ENCODE measurements at regions not wholly inside any gene's neighbourhood (a gene's known extent, or its start where the extent isn't known, plus 50 kb on each side); places are given as distances from the start of the nearest gene placed in this dataset.

DNA sequence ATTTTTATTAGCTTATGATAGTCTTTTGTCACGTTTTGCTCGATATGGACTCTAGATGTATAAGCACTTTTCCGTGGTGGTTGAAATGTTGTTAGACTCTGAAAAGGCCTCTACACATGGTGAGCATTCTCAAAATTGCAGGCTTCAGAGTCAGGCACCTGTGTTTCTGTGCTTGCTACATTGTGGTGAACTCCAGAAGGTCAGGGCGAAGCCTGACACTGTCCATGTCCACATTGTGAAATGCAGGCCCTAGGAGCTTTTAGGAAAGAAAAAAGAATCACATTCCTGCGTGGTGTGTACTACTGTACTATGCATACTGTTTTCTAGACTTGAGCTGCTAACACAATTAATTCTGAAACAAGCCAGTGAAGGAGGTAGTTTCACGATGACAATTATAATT is 86.3 kb downstream of the HS3ST1 start:
- TF ChIP-seq, protein P1, sequence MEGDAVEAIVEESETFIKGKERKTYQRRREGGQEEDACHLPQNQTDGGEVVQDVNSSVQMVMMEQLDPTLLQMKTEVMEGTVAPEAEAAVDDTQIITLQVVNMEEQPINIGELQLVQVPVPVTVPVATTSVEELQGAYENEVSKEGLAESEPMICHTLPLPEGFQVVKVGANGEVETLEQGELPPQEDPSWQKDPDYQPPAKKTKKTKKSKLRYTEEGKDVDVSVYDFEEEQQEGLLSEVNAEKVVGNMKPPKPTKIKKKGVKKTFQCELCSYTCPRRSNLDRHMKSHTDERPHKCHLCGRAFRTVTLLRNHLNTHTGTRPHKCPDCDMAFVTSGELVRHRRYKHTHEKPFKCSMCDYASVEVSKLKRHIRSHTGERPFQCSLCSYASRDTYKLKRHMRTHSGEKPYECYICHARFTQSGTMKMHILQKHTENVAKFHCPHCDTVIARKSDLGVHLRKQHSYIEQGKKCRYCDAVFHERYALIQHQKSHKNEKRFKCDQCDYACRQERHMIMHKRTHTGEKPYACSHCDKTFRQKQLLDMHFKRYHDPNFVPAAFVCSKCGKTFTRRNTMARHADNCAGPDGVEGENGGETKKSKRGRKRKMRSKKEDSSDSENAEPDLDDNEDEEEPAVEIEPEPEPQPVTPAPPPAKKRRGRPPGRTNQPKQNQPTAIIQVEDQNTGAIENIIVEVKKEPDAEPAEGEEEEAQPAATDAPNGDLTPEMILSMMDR (IDR thresholded peaks at IDR 0.05; ENCODE audit: control insufficient read depth, extremely low read depth, insufficient read depth): no peak
- H3K4me3 ChIP-seq (ENCODE audit: low read depth, low read length): no peak overlapping the region
- DNase-seq (ENCODE audit: low read depth): no peak

DNA sequence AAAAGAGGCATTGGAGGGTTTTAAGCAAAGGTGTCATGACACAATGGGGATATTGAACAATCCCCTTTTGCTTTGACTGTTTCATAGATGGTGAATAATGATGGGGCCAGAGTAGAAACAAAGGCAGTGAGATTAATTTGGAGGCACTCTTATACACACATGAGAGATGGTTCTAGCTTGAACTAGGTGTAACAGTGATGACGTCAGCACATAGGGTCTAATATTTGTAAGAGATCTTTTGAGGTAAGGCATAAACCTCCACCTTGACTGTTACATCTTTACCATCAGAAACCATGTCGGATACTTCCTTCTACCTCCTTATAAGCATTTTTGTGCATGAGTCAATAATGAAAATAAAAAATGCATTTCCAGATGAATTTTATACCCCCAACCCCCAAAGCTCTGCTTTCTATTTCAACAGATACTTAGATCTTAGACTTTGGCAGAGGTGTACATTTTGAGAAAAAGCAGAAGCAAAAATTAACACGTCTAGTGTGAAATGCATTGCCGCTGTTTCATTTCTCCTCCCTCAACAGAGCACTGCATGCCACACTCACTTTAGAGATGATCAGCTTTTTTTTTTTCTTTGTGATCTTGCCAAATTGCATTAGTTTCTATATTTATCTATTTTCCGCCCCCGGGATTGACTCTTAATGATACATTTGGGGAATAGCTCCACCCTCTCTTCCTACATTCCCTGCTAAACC is 87.2 kb downstream of the HS3ST1 start:
- H3K4me3 ChIP-seq (ENCODE audit: low read depth, low read length): no peak overlapping the region
- DNase-seq (ENCODE audit: low read depth): no peak
- TF ChIP-seq, protein P1 (IDR thresholded peaks at IDR 0.05; ENCODE audit: control insufficient read depth, extremely low read depth, insufficient read depth): no peak

DNA sequence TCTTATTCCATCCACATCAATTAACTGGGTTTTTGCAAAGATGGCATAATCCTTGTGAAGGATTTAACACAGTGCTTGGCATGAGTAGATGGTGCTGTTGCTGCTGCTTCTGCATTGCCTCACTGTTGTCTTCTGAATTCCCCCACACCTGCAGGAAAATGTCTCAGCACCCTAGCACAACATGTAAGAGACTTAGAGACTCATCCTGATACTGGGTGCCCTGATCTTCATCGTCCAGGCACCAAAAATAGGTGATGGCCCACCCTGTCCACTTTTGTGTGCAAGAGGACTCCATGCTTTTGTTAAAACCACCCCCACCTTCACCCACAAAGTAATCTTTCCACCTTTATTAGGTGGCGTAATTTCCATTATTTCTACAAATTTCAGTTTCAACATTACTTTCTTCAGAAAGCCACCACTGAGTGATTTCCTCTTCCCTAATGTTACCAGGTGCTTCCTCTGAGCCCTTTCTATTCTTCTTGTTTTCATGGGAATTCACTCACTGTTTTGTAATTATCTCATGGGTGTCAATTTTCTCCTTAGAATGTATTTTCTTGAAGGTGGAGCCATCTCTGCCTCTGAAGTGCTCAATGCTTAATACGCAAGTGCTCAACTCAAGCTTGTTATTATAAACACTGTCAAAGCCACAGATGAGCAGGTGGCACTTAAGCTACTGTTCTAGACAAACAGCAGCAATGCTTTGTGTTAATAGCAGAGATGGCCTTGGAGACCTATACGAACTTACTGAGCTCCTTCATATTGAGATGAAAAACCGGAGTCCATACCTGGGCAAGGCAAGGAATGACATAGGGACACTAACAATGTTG is 89.5 kb downstream of the HS3ST1 start:
- no peak overlapping the region for H3K4me3 ChIP-seq (ENCODE audit: low read depth, low read length)
- TF ChIP-seq, protein P1 (IDR thresholded peaks at IDR 0.05; ENCODE audit: control insufficient read depth, extremely low read depth, insufficient read depth): no peak
- DNase-seq (ENCODE audit: low read depth): no peak

DNA sequence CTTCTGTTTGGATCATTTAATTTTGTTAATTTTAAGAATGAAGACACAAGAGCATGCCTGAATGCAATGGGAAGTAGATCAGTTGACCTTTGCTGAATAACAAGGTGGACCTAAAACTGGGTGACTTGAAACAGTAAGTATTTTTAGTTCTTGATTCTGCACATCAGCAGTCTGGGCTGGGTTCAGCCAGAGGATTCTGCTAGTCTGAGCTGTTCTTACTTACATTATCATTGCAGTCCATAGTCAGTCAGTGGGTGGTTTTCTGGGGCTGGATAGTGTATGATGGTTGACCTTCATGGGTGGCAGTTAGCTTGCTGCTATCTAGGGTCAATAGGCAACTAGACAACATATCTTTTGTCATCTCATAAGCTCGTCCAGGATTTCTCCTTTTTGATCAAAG is 91.4 kb downstream of the HS3ST1 start:
- TF ChIP-seq, protein P1 (IDR thresholded peaks at IDR 0.05; ENCODE audit: control insufficient read depth, extremely low read depth, insufficient read depth): no peak
- no peak for DNase-seq (ENCODE audit: low read depth)
- no peak overlapping the region for H3K4me3 ChIP-seq (ENCODE audit: low read depth, low read length)

DNA sequence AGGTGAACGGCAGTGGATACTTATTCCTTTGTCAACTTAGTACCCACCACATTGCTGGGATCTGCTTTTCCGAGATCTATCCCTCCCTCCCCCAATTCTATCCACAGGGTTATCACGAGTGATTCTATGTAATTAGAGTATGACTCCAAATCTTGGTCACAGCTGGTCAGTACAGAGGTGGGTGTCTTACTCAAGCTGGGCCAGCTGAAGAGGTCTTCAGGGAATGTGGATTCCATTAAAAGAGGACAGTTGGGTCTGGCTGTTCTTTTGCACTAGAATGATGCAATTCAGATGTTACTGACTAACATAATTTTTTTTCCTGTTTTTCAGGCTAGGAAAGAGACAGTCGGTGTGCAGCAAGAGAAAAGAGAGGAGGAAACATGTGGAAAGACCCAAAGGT is 92.3 kb downstream of the HS3ST1 start:
- no peak for DNase-seq (ENCODE audit: low read depth)
- no peak overlapping the region for H3K4me3 ChIP-seq (ENCODE audit: low read depth, low read length)
- TF ChIP-seq, protein P1 (IDR thresholded peaks at IDR 0.05; ENCODE audit: control insufficient read depth, extremely low read depth, insufficient read depth): no peak

DNA sequence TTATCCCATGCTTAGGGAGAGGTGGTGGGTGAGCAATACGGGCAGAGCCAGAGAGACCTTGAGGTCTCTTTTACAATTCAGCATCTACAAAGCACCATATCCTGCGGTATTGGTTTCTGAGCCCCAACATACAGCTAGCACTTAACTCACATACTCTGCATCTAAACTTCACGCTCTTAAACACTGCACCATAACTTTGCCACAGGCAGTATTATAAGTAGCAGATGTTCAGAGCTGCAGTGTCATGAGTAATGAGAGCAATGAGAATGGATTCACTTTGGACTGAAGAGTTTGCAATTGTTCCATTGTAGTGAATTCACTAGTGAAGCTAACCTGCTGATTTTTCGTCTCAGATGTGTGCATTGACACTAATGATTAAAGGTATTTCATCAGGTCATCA is 93.8 kb downstream of the HS3ST1 start:
- TF ChIP-seq, protein P1 (IDR thresholded peaks at IDR 0.05; ENCODE audit: control insufficient read depth, extremely low read depth, insufficient read depth): no peak
- H3K4me3 ChIP-seq (ENCODE audit: low read depth, low read length): no peak overlapping the region
- DNase-seq (ENCODE audit: low read depth): no peak

Measured in LNCaP clone FGC (cell line).